ENCODE measurements at regions not wholly inside any gene's neighbourhood (a gene's known extent, or its start where the extent isn't known, plus 50 kb on each side); places are given as distances from the start of the nearest gene placed in this dataset.

DNA sequence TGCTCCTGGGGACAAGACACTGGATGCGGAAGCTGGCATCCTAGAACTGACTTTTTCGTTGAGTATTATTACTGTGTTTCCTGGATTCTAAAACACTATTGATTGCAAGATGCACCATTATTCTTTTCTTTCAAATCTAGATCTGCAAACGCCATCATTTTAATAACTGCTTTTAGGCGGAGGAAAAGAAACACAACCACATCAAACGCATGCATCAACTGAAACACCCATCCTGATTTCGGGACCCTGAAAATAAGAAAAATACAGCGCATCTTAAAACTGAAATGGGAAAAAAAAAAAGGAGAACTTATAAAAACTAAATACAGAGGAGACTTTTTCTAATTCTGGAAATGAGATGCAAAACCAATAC, 103.7 kb upstream of the MAX start:
- TF ChIP-seq, protein P1, sequence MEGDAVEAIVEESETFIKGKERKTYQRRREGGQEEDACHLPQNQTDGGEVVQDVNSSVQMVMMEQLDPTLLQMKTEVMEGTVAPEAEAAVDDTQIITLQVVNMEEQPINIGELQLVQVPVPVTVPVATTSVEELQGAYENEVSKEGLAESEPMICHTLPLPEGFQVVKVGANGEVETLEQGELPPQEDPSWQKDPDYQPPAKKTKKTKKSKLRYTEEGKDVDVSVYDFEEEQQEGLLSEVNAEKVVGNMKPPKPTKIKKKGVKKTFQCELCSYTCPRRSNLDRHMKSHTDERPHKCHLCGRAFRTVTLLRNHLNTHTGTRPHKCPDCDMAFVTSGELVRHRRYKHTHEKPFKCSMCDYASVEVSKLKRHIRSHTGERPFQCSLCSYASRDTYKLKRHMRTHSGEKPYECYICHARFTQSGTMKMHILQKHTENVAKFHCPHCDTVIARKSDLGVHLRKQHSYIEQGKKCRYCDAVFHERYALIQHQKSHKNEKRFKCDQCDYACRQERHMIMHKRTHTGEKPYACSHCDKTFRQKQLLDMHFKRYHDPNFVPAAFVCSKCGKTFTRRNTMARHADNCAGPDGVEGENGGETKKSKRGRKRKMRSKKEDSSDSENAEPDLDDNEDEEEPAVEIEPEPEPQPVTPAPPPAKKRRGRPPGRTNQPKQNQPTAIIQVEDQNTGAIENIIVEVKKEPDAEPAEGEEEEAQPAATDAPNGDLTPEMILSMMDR (IDR thresholded peaks at IDR 0.05; ENCODE audit: low read depth, low read length, missing control alignments) = no peak
- DNase-seq (ENCODE audit: extremely low read depth, low read depth) = no peak
- no peak overlapping the region for H3K4me3 ChIP-seq (replicated peaks; ENCODE audit: low read depth, low read length)

DNA sequence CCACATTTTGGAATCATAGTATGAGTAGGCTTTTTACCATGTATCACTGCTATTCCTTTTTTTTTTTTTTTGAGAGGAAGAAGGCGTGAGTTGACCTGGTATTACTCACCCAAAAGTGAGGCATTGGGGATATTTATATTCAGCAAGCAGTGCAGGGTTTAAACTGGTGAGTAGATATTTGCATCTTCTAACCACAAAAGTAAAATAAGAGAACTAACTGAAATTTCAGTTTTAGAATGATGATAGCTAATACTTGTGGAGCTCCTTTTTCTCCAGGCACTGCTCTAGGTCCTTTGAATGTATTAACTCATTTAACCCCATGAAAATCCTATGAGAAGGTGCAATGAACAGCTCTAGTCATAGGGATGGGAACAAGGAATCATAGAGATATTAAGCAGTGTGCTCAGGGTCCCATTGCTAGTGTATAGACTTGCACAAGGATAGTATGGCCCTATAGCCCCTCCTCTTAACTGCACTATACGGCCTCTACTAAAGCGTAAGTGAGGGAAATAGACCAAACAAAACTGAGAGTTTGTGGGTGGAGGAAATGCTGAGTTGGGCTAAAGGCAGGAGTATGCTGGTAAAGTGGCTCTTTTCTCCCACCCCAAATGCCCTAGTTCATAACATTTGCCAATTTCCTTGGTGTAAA, 104.3 kb upstream of the MAX start:
- TF ChIP-seq, protein P1 (IDR thresholded peaks at IDR 0.05; ENCODE audit: low read depth, low read length, missing control alignments) = no peak
- no peak for DNase-seq (ENCODE audit: extremely low read depth, low read depth)
- no peak overlapping the region for H3K4me3 ChIP-seq (replicated peaks; ENCODE audit: low read depth, low read length)

DNA sequence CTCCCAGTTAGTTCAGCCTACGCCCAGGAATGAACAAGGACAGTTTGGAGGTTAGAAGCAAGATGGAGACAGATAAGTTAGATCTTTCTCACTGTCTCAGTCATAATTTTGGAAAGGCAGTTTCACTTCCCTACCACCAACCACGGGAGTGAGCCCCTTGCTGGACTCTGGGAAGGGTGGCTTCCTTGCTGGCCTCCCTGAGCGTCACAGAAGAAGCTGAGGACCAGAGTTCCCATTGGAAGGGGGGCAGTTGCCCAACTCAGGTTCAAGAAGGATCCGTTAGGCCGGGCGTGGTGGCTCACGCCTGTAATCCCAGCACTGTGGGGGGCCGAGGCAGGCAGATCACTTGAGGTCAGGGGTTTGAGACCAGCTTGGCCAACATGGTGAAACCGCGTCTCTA, 106.2 kb upstream of the MAX start:
- TF ChIP-seq, protein P1 (IDR thresholded peaks at IDR 0.05; ENCODE audit: low read depth, low read length, missing control alignments) = no peak
- DNase-seq (ENCODE audit: extremely low read depth, low read depth) = no peak
- H3K4me3 ChIP-seq (replicated peaks; ENCODE audit: low read depth, low read length) = no peak overlapping the region

DNA sequence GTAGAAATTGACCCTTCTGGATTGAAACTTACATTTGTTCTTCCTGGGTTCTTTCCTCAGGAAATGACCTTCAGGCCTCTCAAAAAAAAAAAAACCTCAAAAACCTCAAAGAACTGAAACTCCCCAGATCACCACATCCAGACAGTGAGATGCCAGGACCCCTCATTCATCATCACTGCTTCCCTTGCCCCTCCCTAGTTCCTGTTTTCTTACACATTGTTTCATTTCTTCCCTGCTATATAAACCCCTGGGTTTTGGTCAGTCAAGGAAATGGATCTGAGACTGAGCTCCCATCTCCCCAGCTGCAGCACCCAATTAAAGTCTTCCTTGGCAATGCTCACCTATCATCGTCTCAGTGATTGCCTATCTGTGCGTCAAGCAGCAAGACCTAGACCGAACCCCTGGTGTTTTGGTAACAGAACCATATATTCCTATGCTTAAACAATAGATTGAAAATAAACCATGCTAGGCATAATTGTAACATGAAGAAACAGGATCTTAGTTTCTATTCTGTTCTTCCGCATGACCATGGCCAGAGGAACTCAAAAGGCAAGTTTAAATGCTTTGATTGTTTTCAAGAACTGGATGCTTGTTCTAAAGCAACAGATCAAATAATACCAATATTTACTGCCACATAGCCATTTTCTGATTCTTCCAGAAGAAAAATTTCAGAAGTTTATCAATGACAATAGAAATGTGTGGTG, 108.0 kb upstream of the MAX start:
- TF ChIP-seq, protein P1 (IDR thresholded peaks at IDR 0.05; ENCODE audit: low read depth, low read length, missing control alignments) = no peak
- no peak for DNase-seq (ENCODE audit: extremely low read depth, low read depth)
- H3K4me3 ChIP-seq (replicated peaks; ENCODE audit: low read depth, low read length) = no peak overlapping the region

DNA sequence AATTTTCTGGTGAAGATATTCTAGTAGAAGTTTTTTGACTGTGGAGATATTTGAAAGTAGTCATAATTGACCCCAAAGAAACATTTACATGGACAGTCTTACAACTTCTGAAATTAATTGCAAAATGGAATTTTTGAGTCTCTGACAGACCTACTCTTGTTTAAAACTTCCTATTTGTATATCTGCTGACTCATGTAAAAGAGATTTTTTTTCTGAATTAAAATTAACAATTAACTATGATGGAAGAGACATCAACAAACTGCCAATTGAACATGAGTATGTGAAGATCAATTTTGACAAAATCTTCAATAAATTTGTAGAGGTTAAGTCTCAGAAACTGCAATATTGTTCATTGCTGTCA, 108.5 kb upstream of the MAX start:
- TF ChIP-seq, protein P1 (IDR thresholded peaks at IDR 0.05; ENCODE audit: low read depth, low read length, missing control alignments) = no peak
- H3K4me3 ChIP-seq (replicated peaks; ENCODE audit: low read depth, low read length) = no peak overlapping the region
- DNase-seq (ENCODE audit: extremely low read depth, low read depth) = no peak

DNA sequence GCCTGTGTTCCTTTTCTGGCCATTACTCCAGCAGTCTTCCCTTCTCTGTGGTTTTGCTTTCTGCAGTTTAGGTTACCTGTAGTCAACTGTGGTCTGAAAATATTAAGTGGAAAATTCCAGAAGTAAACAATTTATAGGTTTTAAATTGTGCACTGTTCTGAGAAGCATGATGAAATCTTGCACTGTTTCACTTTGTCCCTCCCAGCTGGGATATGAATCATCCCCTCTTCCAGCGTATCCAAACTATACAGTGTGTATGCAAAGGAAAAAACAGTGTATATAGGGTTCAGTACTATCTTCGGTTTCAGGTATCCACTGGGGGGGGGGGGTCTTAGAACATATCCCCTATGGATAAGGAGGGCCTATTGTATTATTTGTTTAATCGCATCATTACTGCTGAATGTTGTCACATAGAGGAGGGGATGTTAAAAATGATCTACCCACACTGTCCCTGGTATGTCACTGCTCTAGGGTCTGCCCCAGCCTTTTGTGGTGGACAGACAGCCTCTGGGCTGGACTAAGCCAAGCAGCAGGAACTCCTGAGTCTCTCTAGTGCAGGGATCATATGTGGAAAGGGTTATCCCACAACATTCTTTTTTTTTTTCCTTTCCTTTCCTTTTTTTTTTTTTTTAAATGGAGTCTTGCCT, 109.1 kb upstream of the MAX start:
- DNase-seq (ENCODE audit: extremely low read depth, low read depth) = no peak
- TF ChIP-seq, protein P1 (IDR thresholded peaks at IDR 0.05; ENCODE audit: low read depth, low read length, missing control alignments) = no peak
- H3K4me3 ChIP-seq (replicated peaks; ENCODE audit: low read depth, low read length) = no peak overlapping the region

All from HFF-Myc (cell line).